Peyer's patch (tissue), 4 donors: ENCODE measurements at regions not wholly inside any gene's neighbourhood (a gene's known extent, or its start where the extent isn't known, plus 50 kb on each side); places are given as distances from the start of the nearest gene placed in this dataset.

Experiments used
- DNase-seq, 3 donors: peaks; one replicate each; pipeline ENCODE4 v3.0.0-alpha.2; 2017 to 2019
- H3K27ac ChIP-seq, 4 donors: fragments of 200-600 bp; sonication (generic); one replicate each; pipeline ENCODE4 v1.5.1; 2016 to 2019
- H3K27me3 ChIP-seq, 2 donors: fragments of 200-600 bp; sonication (generic); one replicate each; pipeline ENCODE4 v1.5.1; 2019
- H3K36me3 ChIP-seq, 3 donors: fragments of 200-600 bp; sonication (generic); one replicate each; pipeline ENCODE4 v1.5.1; 2016 to 2019
- H3K4me1 ChIP-seq, 4 donors: fragments of 200-600 bp; sonication (generic); one replicate each; pipeline ENCODE4 v1.5.1; 2016 to 2019
- H3K4me3 ChIP-seq, 4 donors: fragments of 200-600 bp; sonication (generic); 1 replicate in 3 of 4; 2 replicates in 1 of 4; pipeline ENCODE4 v1.5.1; 2016 to 2019; ENCODE audit warnings: mild to moderate bottlenecking in 1 of 4
- H3K9me3 ChIP-seq, 4 donors: fragments of 200-600 bp; sonication (generic); one replicate each; pipeline ENCODE4 v1.5.1; 2016 to 2019; ENCODE audit warnings: mild to moderate bottlenecking in 1 of 4
- CTCF ChIP-seq, 6 experiments: fragments of 450-650 bp in 4 of 6; fragments of 200-600 bp in 2 of 6; sonication (generic) in 1 of 6; IDR thresholded peaks; one replicate each; pipeline ENCODE4 v1.5.1; 2017 to 2019; ENCODE audit warnings: antibody characterized with exemption in 6 of 6, mild to moderate bottlenecking in 3 of 6, moderate library complexity in 1 of 6
- POLR2A ChIP-seq, 2 donors: fragments of 450-650 bp; IDR thresholded peaks; one replicate each; pipeline ENCODE4 v1.5.1; 2017; ENCODE audit warnings: antibody characterized with exemption in 2 of 2, mild to moderate bottlenecking in 2 of 2, moderate library complexity in 2 of 2

GRCh38 chr12:102726686-102727085 lies 190.4 kb downstream of the PAH start:
- H3K27ac ChIP-seq = no peak overlapping the region
- H3K4me3 ChIP-seq = no peak overlapping the region
- DNase-seq = no peak
- no peaks in the 10 kb centered on the region for H3K4me1 ChIP-seq
- no peaks in the 10 kb centered on the region for H3K9me3 ChIP-seq
- H3K36me3 ChIP-seq = no peaks in the 10 kb centered on the region
- H3K27me3 ChIP-seq = no peaks in the 10 kb centered on the region
- TF ChIP-seq CTCF (IDR thresholded peaks at IDR 0.05) (no peak), POLR2A (IDR thresholded peaks at IDR 0.05) (no peak)

GRCh38 chr12:102722147-102722546 lies 194.9 kb downstream of the PAH start:
- no peaks in the 10 kb centered on the region for H3K4me1 ChIP-seq
- H3K27me3 ChIP-seq = no peaks in the 10 kb centered on the region
- no peaks in the 10 kb centered on the region for H3K9me3 ChIP-seq
- no peaks in the 10 kb centered on the region for H3K36me3 ChIP-seq
- H3K27ac ChIP-seq = no peak overlapping the region
- no peak for DNase-seq
- TF ChIP-seq POLR2A (IDR thresholded peaks at IDR 0.05) = no peak
- no peak overlapping the region for H3K4me3 ChIP-seq

GRCh38 chr12:102708108-102708507 lies 208.9 kb downstream of the PAH start:
- H3K27me3 ChIP-seq = no peaks in the 10 kb centered on the region
- H3K4me3 ChIP-seq = no peak overlapping the region
- TF ChIP-seq CTCF (IDR thresholded peaks at IDR 0.05) (no peak), POLR2A (IDR thresholded peaks at IDR 0.05) (no peak)
- DNase-seq = no peak
- no peak overlapping the region for H3K27ac ChIP-seq
- no peaks in the 10 kb centered on the region for H3K9me3 ChIP-seq
- no peaks in the 10 kb centered on the region for H3K36me3 ChIP-seq
- no peaks in the 10 kb centered on the region for H3K4me1 ChIP-seq

- TF ChIP-seq CTCF (IDR thresholded peaks at IDR 0.05) (peak in 5 of 6 experiments; percentile 33 to 65 (median 45)), POLR2A (IDR thresholded peaks at IDR 0.05) (no peak)
- H3K9me3 ChIP-seq = no peaks in the 10 kb centered on the region
- H3K27me3 ChIP-seq = no peaks in the 10 kb centered on the region
- peak in 2 of 3 donors; percentile 52 to 62 for DNase-seq
- H3K4me1 ChIP-seq = no peaks in the 10 kb centered on the region
- no peak overlapping the region for H3K4me3 ChIP-seq
- H3K36me3 ChIP-seq = no peaks in the 10 kb centered on the region
- no peak overlapping the region for H3K27ac ChIP-seq
These were observed 214.5 kb downstream of the PAH start for GRCh38 chr12:102702447-102703114.

- no peak for DNase-seq
- Histone ChIP-seq H3K9me3 (no peaks in the 10 kb centered on the region), H3K4me1 (no peaks in the 10 kb centered on the region), H3K27me3 (no peaks in the 10 kb centered on the region), H3K36me3 (no peaks in the 10 kb centered on the region), H3K4me3 (no peak overlapping the region), H3K27ac (no peak overlapping the region)
- TF ChIP-seq CTCF (IDR thresholded peaks at IDR 0.05) (no peak), POLR2A (IDR thresholded peaks at IDR 0.05) (no peak)
These were observed 215.7 kb upstream of the IGF1 start for GRCh38 chr12:102696045-102696444.

GRCh38 chr12:102694903-102695302 lies 214.5 kb upstream of the IGF1 start:
- Histone ChIP-seq H3K27me3 (no peaks in the 10 kb centered on the region), H3K4me3 (no peak overlapping the region), H3K36me3 (no peaks in the 10 kb centered on the region), H3K9me3 (no peaks in the 10 kb centered on the region), H3K4me1 (no peaks in the 10 kb centered on the region), H3K27ac (no peak overlapping the region)
- TF ChIP-seq POLR2A (IDR thresholded peaks at IDR 0.05) (no peak), CTCF (IDR thresholded peaks at IDR 0.05) (no peak)
- DNase-seq = no peak
